G401.6 (cell line): ENCODE measurements at regions not wholly inside any gene's neighbourhood (a gene's known extent, or its start where the extent isn't known, plus 50 kb on each side); places are given as distances from the start of the nearest gene placed in this dataset.
"Not testable (repeated sequence)": the region's sequence is repeated elsewhere in the genome, so short reads cannot be mapped to it uniquely, and the experiment has no call there.

Experiments used
- FAIRE-seq: peaks from 2 replicates; lab custom pipeline; 2012; peaks lifted over from hg19 to GRCh38; lab: Jason Lieb, UNC

DNA sequence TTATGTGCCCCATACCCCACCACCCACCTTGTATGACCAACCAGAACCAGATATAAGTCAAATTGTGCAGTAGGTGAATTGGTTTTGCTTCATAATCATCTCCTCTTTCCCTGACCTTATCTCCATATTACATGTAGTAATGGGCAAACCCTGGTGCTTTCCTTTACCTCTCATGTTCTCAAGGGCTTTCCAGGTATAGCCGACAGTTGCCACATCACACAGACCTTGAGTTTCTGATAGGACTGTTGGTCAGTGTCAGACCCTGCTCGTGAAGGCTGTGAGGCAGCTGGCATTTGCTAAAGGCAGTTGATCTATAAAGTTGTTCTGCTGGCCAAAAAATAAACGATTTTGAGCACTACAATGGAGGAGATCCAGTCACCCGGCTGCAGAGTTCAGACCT, 145.9 kb downstream of the ALX1 start:
- no peak for FAIRE-seq

DNA sequence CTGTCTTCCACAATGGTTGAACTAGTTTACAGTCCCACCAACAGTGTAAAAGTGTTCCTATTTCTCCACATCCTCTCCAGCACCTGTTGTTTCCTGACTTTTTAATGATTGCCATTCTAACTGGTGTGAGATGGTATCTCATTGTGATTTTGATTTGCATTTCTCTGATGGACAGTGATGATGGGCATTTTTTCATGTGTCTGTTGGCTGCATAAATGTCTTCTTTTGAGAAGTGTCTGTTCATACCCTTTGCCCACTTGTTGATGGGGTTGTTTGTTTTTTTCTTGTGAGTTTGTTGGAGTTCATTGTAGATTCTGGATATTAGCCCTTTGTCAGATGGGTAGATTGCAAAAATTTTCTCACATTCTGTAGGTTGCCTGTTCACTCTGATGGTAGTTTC, 153.1 kb downstream of the ALX1 start:
- FAIRE-seq, result not testable (repeated sequence)

DNA sequence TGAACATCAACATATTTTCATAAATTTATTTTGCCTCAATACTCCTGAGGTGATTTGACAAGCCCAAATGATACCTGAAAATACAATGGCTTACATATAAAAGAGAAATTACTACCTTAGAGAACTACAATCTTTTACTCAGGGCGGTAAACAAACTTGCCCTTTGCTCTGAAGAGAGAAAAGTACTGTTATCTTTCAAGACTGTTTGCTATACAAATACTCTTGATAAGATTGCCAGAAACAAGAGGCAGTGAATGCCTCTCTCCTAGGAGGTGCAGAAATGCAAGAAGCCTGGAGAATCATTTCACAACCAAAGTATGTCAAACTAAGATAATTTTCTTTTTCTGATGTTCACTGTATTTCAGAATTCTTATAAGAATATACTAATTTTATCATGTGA, 160.3 kb downstream of the ALX1 start:
- no peak for FAIRE-seq

DNA sequence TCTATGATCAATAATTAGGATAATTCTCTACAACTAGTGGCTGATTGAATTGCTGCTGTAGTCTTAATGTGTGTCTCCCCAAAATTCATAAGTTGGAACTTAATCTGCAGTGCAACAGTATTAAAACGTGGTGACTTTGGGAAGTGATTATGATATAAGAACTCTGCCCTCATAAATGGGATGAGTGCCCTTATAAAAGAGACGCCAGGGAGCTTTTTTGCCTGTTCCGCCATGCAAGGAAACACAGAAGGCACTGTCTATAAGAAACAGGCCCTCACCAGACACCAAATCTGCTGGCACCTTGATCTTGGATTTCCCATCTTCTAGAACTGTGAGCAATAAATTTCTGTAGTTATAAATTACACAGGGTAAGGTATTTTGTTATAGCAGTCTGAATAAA, 161.0 kb downstream of the ALX1 start:
- FAIRE-seq, result no peak

DNA sequence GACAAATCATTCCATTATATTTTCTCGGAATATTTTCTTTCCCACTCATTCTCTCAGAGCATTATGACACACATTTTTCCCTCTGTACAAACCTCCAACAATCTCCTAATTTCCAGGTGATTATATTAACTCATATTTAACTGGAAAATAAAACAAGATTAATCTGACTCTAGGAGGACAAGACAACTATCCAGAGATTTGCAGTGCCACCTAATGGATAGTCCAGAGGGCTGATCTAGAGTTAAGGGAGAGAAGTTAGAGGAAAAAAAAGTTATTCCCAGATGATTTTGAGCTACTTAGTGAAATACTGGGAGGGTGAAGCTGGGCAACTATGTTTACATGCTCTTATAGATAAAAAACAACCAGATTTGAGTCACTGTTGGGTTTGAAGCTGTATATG, 161.7 kb downstream of the ALX1 start:
- no peak for FAIRE-seq

DNA sequence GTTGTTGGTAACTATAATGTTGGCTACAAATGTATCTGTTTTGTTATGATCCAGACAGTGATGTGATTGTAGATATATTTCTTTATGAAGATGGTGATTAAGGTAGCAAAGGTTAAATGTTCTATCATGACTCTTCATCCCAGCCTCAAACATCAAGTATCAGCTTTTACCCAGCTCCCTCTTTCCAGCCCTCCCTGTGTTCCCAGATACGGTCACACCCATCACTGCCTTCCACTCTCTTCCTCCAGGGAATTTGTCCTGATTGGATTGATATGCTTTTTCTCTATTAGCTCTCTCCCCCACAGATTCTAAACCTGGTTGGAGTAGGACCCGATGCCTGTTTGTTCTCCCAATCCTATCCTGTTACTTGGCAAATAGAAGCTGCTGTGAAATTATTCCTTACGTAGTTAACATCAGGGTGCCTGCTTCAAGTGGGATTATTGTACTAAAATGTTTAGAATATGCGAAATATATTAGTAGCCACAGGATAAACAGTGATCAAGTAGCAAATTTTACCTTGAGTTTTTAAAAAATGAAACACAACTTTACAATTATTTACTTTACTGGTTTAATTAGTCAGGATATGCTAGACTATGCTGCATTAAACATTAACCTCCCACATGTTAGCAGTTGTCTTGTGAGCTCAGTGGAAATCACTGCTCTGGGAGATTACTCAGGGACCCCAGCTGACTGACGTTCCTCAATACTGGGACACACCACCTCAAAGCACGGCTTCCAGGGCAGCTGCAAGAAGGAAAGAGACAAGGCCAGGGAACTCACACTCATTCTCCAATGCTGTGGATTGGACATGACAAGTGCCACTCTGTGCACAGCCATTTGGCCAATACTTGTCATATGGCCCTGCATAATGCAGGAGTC, 165.3 kb downstream of the ALX1 start:
- no peak for FAIRE-seq

DNA sequence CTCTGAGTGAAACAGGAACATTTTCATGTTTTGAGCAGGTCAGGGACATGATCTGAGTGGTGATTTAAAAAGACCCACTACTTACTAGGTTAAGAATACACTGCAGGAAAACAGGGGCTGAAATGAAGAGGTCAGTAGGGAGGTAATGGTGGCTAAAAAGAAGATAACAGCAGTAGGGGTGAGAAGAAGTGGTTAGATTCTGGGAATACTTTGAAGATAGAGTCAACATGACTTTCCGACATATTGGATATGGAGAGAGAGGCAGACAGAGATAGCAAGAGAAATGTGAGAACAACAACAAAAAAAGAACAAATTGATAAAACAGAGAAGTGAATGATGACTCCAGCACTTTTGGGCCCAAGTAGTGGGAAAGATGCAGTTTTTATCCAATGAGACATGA, 168.0 kb downstream of the ALX1 start:
- FAIRE-seq, result no peak

DNA sequence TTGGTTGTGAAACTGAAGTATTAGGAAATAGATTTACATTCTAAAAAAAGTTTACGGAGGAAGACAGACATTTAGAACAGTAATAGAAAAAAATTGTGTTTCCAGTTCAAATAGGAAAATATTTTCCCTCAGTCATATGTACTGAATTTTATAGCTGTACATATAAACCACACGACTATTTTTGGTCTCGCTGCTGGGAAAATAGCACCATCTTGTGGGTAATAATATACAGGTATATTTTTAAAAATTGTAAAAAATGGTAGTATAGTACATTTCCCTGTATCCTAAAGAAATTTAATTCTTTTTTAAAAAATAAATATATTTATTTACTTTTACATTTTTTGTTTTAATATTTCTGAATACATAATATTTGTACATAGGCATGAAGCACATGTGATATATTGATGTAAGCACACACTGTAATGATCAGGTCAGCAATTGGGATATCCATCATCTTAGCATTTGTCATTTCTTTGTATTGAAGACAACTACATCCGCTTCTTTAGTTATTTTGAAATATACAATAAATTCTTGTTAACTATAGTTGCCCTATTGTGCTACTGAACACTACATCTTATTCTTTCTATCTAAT, 168.6 kb downstream of the ALX1 start:
- peak; percentile 58 for FAIRE-seq

DNA sequence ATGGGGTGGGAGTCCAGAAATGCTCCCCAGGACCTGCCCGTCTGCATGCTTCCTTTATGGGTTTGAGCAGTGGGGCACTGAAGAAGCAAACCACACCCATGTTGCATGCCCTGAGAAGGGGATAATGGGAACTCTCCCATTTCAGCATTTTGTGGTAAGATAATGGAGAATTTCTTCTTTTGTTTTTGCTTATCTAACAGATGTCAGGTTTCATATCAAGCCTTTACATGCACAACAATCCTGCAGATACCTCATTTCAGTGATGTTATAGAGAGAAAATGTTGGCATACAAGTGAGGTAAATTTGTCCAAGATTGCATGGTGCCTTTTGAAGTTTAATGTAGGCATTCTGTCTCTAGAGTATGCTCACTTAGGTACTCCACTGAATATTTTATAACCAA, 177.0 kb downstream of the ALX1 start:
- FAIRE-seq, result no peak

DNA sequence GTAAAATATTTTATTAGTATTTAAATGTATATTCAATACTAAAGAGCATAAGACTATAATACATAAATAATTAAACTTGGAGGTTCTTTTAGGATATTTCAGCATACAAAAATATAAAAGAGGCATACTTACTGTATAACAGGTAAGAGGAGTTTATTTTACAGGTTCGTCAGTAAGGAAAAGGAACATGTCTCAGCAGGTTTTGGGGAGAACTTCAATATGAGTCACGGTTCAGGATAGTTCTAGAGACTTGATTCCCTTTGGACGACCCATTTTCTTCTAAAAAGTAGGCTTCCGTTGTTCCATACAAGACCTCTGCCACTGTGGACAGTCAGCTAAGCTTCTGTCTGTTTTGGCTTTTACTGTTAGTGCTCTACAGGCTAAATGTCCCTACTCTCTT, 181.1 kb downstream of the ALX1 start:
- FAIRE-seq, result no peak

DNA sequence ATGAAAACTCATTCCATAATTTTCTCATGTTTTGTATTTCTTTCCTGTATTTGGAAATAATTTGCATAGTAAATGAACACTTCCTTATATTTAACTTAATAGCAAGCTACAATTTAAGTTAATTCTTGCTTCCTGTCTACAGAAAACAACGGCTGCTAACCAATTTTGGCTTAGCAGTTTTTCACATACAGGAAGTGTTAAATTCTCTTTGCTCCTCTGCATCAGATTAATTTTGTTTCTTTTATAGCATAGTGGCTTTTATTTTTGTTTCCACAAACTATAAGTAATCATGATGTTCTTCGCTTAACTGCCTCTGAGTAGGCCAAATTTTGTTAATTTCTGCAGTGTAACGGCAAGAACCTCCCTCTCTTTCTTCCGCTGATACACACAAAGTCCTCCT, 182.9 kb downstream of the ALX1 start:
- no peak for FAIRE-seq

DNA sequence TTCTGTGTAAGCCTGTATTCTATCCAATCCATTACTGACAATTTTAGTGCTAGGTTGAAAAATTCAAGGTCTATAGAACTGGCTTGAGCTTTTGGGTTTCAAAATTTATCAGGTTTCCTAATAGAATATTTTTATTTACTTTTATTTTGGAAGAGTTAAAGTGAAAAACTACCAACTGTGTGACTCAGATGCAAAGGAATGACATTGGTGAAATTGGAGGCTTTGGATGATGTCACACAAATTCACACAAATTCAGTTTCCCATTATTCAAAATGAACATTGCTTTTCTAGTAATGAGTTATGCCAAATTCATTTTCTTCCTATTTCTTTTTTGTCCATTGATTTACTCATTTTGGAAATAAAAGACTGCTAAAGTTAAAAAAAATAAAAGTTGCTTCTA, 186.9 kb downstream of the ALX1 start:
- no peak for FAIRE-seq

DNA sequence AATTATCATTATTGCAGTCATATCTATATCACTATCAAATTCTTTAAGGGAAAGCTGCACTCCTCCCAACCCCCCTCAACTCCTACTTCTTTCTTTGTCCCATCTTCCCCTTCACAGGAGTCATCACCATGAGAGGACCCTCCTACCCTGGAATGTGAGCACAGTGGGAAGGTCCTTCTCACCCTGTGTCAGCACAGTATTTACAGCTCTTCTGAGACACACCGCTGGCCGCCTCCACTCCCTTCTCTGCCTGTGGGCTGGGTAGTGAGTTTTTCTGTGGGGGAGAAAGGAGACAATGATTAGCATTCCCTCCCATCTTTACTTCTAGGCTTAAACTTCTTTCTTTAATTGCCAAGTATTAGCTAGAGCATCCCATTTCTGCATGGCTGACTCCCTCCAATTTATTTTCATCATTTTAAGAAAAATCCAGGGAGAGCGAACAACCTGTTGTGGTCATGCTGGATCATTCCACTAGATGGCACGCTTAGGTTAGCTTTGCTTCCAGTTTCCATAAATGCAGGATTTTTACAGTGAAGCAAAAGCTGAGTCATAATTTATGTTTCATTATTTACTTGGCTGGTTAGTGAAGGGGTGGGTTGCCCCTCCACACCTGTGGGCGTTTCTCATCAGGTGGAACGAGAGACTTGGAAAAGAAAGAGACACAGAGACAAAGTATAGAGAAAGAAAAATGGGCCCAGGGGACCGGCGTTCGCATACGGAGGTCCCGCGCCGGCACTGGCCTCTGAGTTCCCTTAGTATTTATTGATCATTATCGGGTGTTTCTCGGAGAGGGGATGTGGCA, 188.5 kb downstream of the ALX1 start:
- FAIRE-seq, result no peak

DNA sequence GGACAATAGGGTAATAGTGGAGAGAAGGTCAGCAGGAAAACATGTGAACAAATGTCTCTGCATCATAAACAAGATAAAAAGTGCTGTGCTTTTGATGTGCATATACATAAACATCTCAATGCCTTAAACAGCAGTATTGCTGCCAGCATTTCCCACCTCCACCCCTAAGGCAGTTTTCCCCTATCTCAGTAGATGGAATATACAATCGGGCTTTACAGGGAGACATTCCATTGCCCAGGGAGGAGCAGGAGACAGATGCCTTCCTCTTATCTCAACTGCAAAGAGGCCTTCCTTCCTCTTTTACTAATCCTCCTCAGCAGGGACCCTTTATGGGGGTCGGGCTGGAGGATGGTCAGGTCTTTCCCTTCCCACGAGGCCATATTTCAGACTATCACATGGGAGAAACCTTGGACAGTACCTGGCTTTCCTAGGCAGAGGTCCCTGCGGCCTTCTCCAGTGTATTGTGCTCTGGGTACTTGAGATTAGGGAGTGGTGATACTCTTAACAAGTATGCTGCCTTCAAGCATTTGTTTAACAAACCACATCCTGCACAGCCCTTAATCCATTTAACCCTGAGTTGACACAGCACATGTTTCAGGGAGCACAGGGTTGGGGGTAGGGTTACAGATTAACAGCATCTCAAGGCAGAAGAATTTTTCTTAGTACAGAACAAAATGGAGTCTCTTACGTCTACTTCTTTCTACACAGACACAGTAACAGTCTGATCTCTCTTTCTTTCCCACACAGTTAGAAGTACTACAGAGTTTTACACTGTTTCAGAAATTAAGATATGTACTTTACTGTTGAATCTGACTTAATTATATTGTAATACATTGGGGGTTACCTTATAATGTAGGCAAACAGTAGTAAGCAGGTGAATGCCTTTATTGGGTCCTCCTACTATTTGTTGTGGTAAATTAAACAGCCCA, 189.4 kb downstream of the ALX1 start:
- not testable (repeated sequence) for FAIRE-seq

DNA sequence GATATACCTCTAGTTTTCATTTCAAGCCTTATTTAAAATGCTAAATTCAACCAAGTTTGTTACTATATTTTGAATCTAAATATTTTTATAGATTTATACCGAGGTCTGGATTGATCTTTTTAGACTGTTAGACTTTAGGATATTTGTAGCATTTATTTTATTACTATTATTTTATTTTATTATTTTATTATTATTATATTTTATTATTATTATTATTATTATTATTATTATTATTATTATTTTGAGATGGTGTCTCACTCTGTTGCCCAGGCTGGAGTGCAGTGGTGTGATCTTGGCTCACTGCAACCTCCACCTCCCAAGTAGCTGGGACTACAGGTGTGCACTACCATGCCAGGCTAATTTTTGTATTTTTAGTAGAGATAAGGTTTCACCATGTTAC, 195.3 kb downstream of the ALX1 start:
- FAIRE-seq, result peak; percentile 13

DNA sequence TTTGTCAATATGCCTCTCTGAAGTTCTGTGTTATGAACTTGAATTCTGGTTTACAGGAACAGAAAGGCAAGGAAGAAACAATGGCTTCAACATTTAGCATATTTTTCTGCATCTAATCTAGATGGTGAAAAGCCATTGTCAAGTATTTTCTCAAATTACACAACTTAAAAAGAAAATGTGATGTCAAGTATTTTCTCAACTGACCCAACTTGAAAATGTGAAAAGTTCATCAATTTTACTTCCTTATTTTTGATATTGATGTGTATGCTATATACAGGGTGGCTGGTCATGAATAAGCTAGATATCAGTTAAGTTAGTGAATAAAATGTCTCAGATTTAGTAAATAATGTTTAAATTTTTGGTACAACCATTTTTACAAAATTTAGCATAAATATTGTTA, 196.7 kb downstream of the ALX1 start:
- no peak for FAIRE-seq

DNA sequence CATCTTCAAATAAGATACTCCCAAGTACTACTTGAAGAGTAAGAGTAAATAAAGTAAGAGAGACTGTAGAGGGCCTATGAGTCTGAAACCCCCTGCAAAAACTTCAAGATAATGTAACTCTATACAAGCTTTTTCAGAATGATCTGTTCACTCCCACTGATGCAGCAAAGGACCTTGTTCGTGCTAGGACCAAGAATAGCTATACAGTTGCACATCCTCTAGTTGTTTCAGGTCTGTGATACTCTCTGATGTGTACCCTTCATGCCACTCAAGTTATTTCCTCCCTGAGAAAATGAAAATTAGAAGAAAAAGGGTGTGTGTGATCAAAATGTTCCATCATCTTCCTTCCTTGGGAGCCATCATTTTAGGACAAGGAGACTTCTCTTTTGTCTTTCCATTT, 204.4 kb downstream of the ALX1 start:
- FAIRE-seq, result no peak

DNA sequence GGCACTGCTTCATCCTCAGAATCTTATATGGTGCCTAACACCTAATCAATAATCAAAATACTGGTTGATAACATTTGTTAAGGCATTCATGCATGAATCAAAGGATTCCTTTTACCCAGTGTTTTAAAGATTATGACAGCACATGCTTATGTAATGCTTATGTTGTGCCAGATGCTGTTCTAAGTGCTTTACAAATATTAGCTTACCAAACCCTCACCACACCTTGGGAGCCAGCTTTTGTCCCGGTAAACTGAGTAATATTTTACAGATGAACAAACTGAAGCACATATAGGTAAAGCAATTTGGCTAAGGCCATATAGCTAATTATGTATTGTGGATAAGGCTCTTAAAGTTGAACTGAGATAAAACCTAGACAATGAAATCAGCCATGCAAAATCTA, 209.2 kb downstream of the ALX1 start:
- FAIRE-seq, result no peak

DNA sequence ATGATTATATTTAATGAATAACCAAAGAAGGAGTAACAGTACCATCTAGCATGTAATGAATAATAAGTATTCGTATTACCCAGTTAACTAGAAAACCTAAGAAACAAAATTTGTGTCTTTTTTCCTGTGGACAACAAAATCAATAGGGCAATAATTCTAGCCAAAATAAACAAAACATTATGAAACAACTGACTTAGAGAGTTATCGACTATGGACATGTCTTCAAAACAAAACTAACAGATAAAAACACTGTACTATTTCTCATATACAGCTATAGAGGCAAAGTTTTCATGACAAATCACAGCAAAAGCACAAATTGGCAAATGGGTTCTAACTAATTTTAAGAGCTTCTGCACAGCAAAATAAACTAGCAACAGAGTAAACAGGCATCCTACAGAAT, 224.1 kb downstream of the ALX1 start:
- no peak for FAIRE-seq

DNA sequence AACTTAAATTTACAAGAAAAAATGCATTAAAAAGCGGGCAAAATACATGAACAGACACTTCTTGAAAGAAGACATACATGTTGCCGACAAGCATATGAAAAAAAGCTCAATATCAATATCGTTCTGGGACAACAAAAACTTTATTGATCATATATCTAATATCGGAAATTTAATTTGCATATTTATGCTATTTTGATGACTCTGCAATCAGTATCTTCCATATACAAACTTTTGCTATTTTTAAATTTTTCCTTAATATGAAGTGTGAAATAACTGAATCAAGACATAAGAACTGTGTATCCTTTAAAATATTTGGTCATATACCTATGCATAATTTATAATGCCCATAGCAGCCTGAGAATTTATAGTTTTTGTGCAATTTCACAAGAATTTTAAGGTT, 224.6 kb downstream of the ALX1 start:
- no peak for FAIRE-seq

DNA sequence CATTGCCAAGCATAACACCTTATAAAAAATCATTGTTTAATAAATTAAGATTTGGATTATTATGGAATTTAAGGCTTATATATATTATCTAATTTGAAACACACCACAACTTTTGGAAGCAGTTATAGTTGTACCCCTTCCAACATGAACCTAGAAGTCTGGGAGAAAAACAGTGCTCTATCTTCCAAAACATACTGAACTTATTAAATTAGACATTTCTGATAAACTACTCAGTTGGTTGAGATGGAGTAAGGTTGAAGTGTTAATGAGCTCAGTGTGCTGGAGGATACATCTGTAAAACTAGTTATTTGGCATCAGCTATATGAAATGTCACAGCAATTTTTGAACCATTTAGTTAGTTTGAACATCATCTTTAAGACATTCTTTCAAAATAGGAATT, 227.4 kb downstream of the ALX1 start:
- no peak for FAIRE-seq
